T-cell (primary cell): ENCODE measurements at regions not wholly inside any gene's neighbourhood (a gene's known extent, or its start where the extent isn't known, plus 50 kb on each side); places are given as distances from the start of the nearest gene placed in this dataset.
"Not testable (repeated sequence)": the region's sequence is repeated elsewhere in the genome, so short reads cannot be mapped to it uniquely, and the experiment has no call there.

Experiments used
- ATAC-seq, 4 experiments: fragments of 200-7000 bp in 3 of 4; fragments of 150-1000 bp in 1 of 4; cut with Tn5 transposase; replicated peaks in 1 of 4; 1 replicate in 3 of 4; 2 replicates in 1 of 4; pipeline ENCODE4 v1.10.0; 2021; ENCODE audit warnings: moderate library complexity in 3 of 4, mild to moderate bottlenecking in 2 of 4, moderate number of reproducible peaks in 1 of 4
- CTCF ChIA-PET, 2 donors: fragments of 300-600 bp; sonication (Branson Sonifier 250); formaldehyde crosslinking; loops; one replicate each; lab custom pipeline; 2022; ENCODE audit warnings: antibody characterized with exemption in 2 of 2; lab: Charles Lee
- POLR2A ChIA-PET, 2 donors: fragments of 300-600 bp; sonication (Branson Sonifier 250); formaldehyde crosslinking; loops; one replicate each; lab custom pipeline; 2022; ENCODE audit warnings: antibody characterized with exemption in 2 of 2; lab: Charles Lee
- DNase-seq, 35 experiments: peaks; one replicate each; pipeline versions ENCODE4 v3.0.0 to v3.0.0-alpha.2; 2013 to 2023
- H3K27ac ChIP-seq: one replicate; pipeline ENCODE4 v1.5.1; 2013; ENCODE audit warnings: low read length
- H3K27me3 ChIP-seq, 2 experiments: replicated peaks in 1 of 2; 1 replicate in 1 of 2; 2 replicates in 1 of 2; pipeline versions ENCODE4 v1.6.1 to v1.7.0; 2013; ENCODE audit warnings: low read length in 1 of 2, mixed read lengths in 1 of 2; ENCODE audit not compliant: control insufficient read depth in 2 of 2, insufficient read depth in 2 of 2; ENCODE audit errors: extremely low read depth in 1 of 2
- H3K36me3 ChIP-seq, 2 donors: 1 replicate in 1 of 2; 2 replicates in 1 of 2; pipeline versions ENCODE4 v1.6.1 to v1.7.0; 2013; ENCODE audit warnings: low read length in 1 of 2; ENCODE audit not compliant: control insufficient read depth in 2 of 2, insufficient read depth in 1 of 2; ENCODE audit errors: extremely low read depth in 1 of 2
- H3K4me1 ChIP-seq, 2 experiments: 1 replicate in 1 of 2; 2 replicates in 1 of 2; pipeline versions ENCODE4 v1.6.1 to v1.7.0; 2013; ENCODE audit warnings: low read length in 2 of 2, mixed read lengths in 1 of 2; ENCODE audit not compliant: insufficient read depth in 2 of 2, control insufficient read depth in 1 of 2; ENCODE audit errors: extremely low read depth in 1 of 2
- H3K4me3 ChIP-seq, 2 donors: 1 replicate in 1 of 2; 2 replicates in 1 of 2; pipeline versions ENCODE4 v1.5.1 to v1.7.0; 2013; ENCODE audit warnings: mild to moderate bottlenecking in 2 of 2, low read length in 1 of 2, moderate library complexity in 1 of 2; ENCODE audit not compliant: control insufficient read depth in 1 of 2; ENCODE audit errors: extremely low read depth in 1 of 2
- H3K9me3 ChIP-seq: 2 replicates; pipeline ENCODE4 v1.7.0; 2013
- H3K27ac Mint-ChIP-seq, 2 donors: one replicate each; pipeline ENCODE4 v1.8.0; 2020 to 2021; ENCODE audit warnings: mild to moderate bottlenecking in 2 of 2, mixed read lengths in 2 of 2
- H3K27me3 Mint-ChIP-seq, 2 donors: one replicate each; pipeline ENCODE4 v1.8.0; 2021 to 2022; ENCODE audit warnings: mixed read lengths in 2 of 2
- H3K36me3 Mint-ChIP-seq: one replicate; pipeline ENCODE4 v1.8.0; 2021; ENCODE audit warnings: mixed read lengths
- H3K4me1 Mint-ChIP-seq, 3 donors: one replicate each; pipeline ENCODE4 v1.8.0; 2020 to 2022; ENCODE audit warnings: mixed read lengths in 3 of 3, mild to moderate bottlenecking in 1 of 3
- H3K4me3 Mint-ChIP-seq, 3 donors: one replicate each; pipeline ENCODE4 v1.8.0; 2020 to 2022; ENCODE audit warnings: mild to moderate bottlenecking in 3 of 3, mixed read lengths in 3 of 3, moderate library complexity in 3 of 3
- H3K9me3 Mint-ChIP-seq, 3 donors: one replicate each; pipeline ENCODE4 v1.8.0; 2020 to 2022; ENCODE audit warnings: mixed read lengths in 3 of 3
- WGBS: methylation state at CpG from one replicate; pipeline ENCODE4 v1.1.5; 2013; ENCODE audit warnings: missing lambda C conversion rate; ENCODE audit not compliant: insufficient coverage; 5-methylcytosine and 5-hydroxymethylcytosine counted together

GRCh38 chr15:38019066-38019465 is 84.6 kb downstream of the TMCO5A start:
- Mint-ChIP-seq H3K27ac (no peak overlapping the region), H3K36me3 (no peaks in the 10 kb centered on the region), H3K27me3 (peaks cover 3% of the 10 kb centered on the region in 2 donors), H3K4me3 (no peak overlapping the region), H3K9me3 (peaks cover 0 to 3% (median 0%) of the 10 kb centered on the region in 3 donors), H3K4me1 (no peaks in the 10 kb centered on the region)
- POLR2A ChIA-PET: no interaction called here
- Histone ChIP-seq H3K36me3 (no peaks in the 10 kb centered on the region), H3K4me1 (no peaks in the 10 kb centered on the region), H3K4me3 (no peak overlapping the region), H3K27ac (no peak overlapping the region), H3K27me3 (no peaks in the 10 kb centered on the region), H3K9me3 (no peaks in the 10 kb centered on the region)
- no peak for DNase-seq
- CTCF ChIA-PET: interaction anchor here in 1 of 2 donors (0.7 kb wide), 1 partner anchor 67 kb away, joined by 3 read pairs; no protein-coding TSS in a partner anchor
- ATAC-seq: no peak

- Mint-ChIP-seq H3K27me3 (peaks cover 0 to 4% of the 10 kb centered on the region in 2 donors), H3K36me3 (no peaks in the 10 kb centered on the region), H3K4me1 (no peaks in the 10 kb centered on the region), H3K4me3 (no peak overlapping the region), H3K27ac (no peak overlapping the region), H3K9me3 (peaks cover 0 to 3% (median 3%) of the 10 kb centered on the region in 3 donors)
- no peaks in the 10 kb centered on the region for H3K36me3 ChIP-seq
- WGBS: no CpG with 5 or more reads among the region's 1 CpG
- DNase-seq: no peak
- ATAC-seq: no peak
- H3K4me1 ChIP-seq: no peaks in the 10 kb centered on the region
- ChIA-PET CTCF (interaction anchor here in 1 of 2 donors (0.8 kb wide), 1 partner anchor 11 kb away, joined by 3 read pairs; no protein-coding TSS in a partner anchor), POLR2A (no interaction called here)
- no peak overlapping the region for H3K27ac ChIP-seq
- no peaks in the 10 kb centered on the region for H3K9me3 ChIP-seq
- H3K27me3 ChIP-seq: no peaks in the 10 kb centered on the region
- no peak overlapping the region for H3K4me3 ChIP-seq
Measured at GRCh38 chr15:38021259-38021658, 86.8 kb downstream of the TMCO5A start.

- Mint-ChIP-seq H3K36me3 (no peaks in the 10 kb centered on the region), H3K4me1 (no peaks in the 10 kb centered on the region), H3K4me3 (no peak overlapping the region), H3K27ac (no peak overlapping the region), H3K9me3 (peaks cover 0 to 3% (median 3%) of the 10 kb centered on the region in 3 donors), H3K27me3 (peaks cover 1 to 7% of the 10 kb centered on the region in 2 donors)
- no peaks in the 10 kb centered on the region for H3K9me3 ChIP-seq
- no peak overlapping the region for H3K27ac ChIP-seq
- ChIA-PET CTCF (no interaction called here), POLR2A (no interaction called here)
- ATAC-seq: no peak
- no peaks in the 10 kb centered on the region for H3K36me3 ChIP-seq
- H3K4me1 ChIP-seq: no peaks in the 10 kb centered on the region
- no CpG with 5 or more reads among the region's 2 CpGs for WGBS
- H3K27me3 ChIP-seq: no peaks in the 10 kb centered on the region
- no peak for DNase-seq
- H3K4me3 ChIP-seq: no peak overlapping the region
Measured at GRCh38 chr15:38024293-38025091, 90.1 kb downstream of the TMCO5A start.

- POLR2A ChIA-PET, H3K9me3 ChIP-seq, H3K4me1 Mint-ChIP-seq, CTCF ChIA-PET, H3K27ac ChIP-seq, H3K4me3 Mint-ChIP-seq, H3K4me1 ChIP-seq, H3K27ac Mint-ChIP-seq, ATAC-seq, H3K9me3 Mint-ChIP-seq, H3K4me3 ChIP-seq, H3K27me3 Mint-ChIP-seq, H3K36me3 ChIP-seq, DNase-seq, H3K36me3 Mint-ChIP-seq, H3K27me3 ChIP-seq: not testable (repeated sequence)
- no CpG with 5 or more reads among the region's 1 CpG for WGBS
Measured at GRCh38 chr15:38025656-38026055, 91.2 kb downstream of the TMCO5A start.

GRCh38 chr15:38028869-38029268 is 94.4 kb downstream of the TMCO5A start:
- H3K4me1 Mint-ChIP-seq: no peaks in the 10 kb centered on the region
- no peak overlapping the region for H3K4me3 Mint-ChIP-seq
- DNase-seq (no peak), ATAC-seq (no peak)
- no peaks in the 10 kb centered on the region for H3K27me3 ChIP-seq
- H3K9me3 Mint-ChIP-seq: peaks cover 0 to 3% (median 0%) of the 10 kb centered on the region in 3 donors
- H3K27ac Mint-ChIP-seq: no peak overlapping the region
- H3K4me3 ChIP-seq: no peak overlapping the region
- no CpG with 5 or more reads among the region's 2 CpGs for WGBS
- H3K36me3 Mint-ChIP-seq: no peaks in the 10 kb centered on the region
- H3K9me3 ChIP-seq: no peaks in the 10 kb centered on the region
- POLR2A ChIA-PET: no interaction called here
- no peak overlapping the region for H3K27ac ChIP-seq
- CTCF ChIA-PET: no interaction called here
- H3K4me1 ChIP-seq: no peaks in the 10 kb centered on the region
- H3K36me3 ChIP-seq: no peaks in the 10 kb centered on the region
- H3K27me3 Mint-ChIP-seq: peaks cover 7% of the 10 kb centered on the region in 2 donors

- H3K27me3 Mint-ChIP-seq: peaks cover 7 to 11% of the 10 kb centered on the region in 2 donors
- H3K4me1 Mint-ChIP-seq: no peaks in the 10 kb centered on the region
- H3K27ac Mint-ChIP-seq: no peak overlapping the region
Measured at GRCh38 chr15:38029736-38030135, 95.3 kb downstream of the TMCO5A start.

More at GRCh38 chr15:38029736-38030135, 95.3 kb downstream of the TMCO5A start:
- Mint-ChIP-seq H3K9me3 (peaks cover 0 to 3% (median 0%) of the 10 kb centered on the region in 3 donors), H3K36me3 (no peaks in the 10 kb centered on the region), H3K4me3 (no peak overlapping the region)
- Histone ChIP-seq H3K4me1 (no peaks in the 10 kb centered on the region), H3K27me3 (no peaks in the 10 kb centered on the region), H3K4me3 (no peak overlapping the region), H3K9me3 (no peaks in the 10 kb centered on the region), H3K36me3 (no peaks in the 10 kb centered on the region), H3K27ac (no peak overlapping the region)
- ChIA-PET CTCF (no interaction called here), POLR2A (no interaction called here)
- DNase-seq (no peak), ATAC-seq (no peak)
- no CpG with 5 or more reads among the region's 3 CpGs for WGBS
